GM23338 (cell line): ENCODE measurements at regions not wholly inside any gene's neighbourhood (a gene's known extent, or its start where the extent isn't known, plus 50 kb on each side); places are given as distances from the start of the nearest gene placed in this dataset.

Source experiments
- ATAC-seq: fragments of 200-7000 bp; cut with Tn5 transposase; 3 replicates; pipeline ENCODE4 v1.9.1; 2020
- DNase-seq: peaks from one replicate; pipeline ENCODE4 v3.0.0-alpha.2; 2015; ENCODE audit warnings: low spot score
- H2AFZ ChIP-seq: fragments of 200-600 bp; sonication (generic); 2 replicates; pipeline ENCODE4 v1.8.0; 2016; ENCODE audit warnings: antibody characterized with exemption, mild to moderate bottlenecking, moderate library complexity
- H3F3A ChIP-seq: fragments of 200-600 bp; sonication (generic); replicated peaks from 2 replicates; pipeline ENCODE4 v1.8.0; 2017; ENCODE audit warnings: antibody characterized with exemption, mixed run types, low read depth
- H3K27ac ChIP-seq: fragments of 200-600 bp; sonication (generic); 2 replicates; pipeline ENCODE4 v1.6.1; 2016; ENCODE audit warnings: low read depth
- H3K27me3 ChIP-seq: fragments of 200-600 bp; sonication (generic); 2 replicates; pipeline ENCODE4 v1.8.0; 2016; ENCODE audit warnings: mild to moderate bottlenecking, mixed run types, moderate library complexity; ENCODE audit not compliant: insufficient read depth
- H3K36me3 ChIP-seq: fragments of 200-600 bp; sonication (generic); 2 replicates; pipeline ENCODE4 v1.8.0; 2016; ENCODE audit warnings: mild to moderate bottlenecking; ENCODE audit not compliant: insufficient read depth
- H3K4me1 ChIP-seq: fragments of 200-600 bp; sonication (generic); 2 replicates; pipeline ENCODE4 v1.8.0; 2016; ENCODE audit warnings: mild to moderate bottlenecking, moderate library complexity; ENCODE audit not compliant: insufficient read depth
- H3K4me2 ChIP-seq: fragments of 200-600 bp; sonication (generic); 2 replicates; pipeline ENCODE4 v1.7.1; 2017; ENCODE audit warnings: mixed run types
- H3K4me3 ChIP-seq: fragments of 200-600 bp; sonication (generic); 2 replicates; pipeline ENCODE4 v1.6.1; 2016; ENCODE audit warnings: mixed run types
- H3K79me2 ChIP-seq: fragments of 200-600 bp; sonication (generic); replicated peaks from 2 replicates; pipeline ENCODE4 v1.8.0; 2017; ENCODE audit warnings: mild to moderate bottlenecking; ENCODE audit not compliant: insufficient read depth
- H3K9me2 ChIP-seq: fragments of 200-600 bp; sonication (generic); 2 replicates; pipeline ENCODE4 v1.8.0; 2017; ENCODE audit not compliant: insufficient read depth
- H4K20me1 ChIP-seq: fragments of 200-600 bp; sonication (generic); replicated peaks from 2 replicates; pipeline ENCODE4 v1.8.0; 2017; ENCODE audit warnings: mild to moderate bottlenecking; ENCODE audit not compliant: insufficient read depth
- H3K27ac Mint-ChIP-seq: 2 replicates; pipeline ENCODE4 v1.8.0; 2020; ENCODE audit warnings: inconsistent platforms, mild to moderate bottlenecking, moderate library complexity, mixed read lengths
- H3K27me3 Mint-ChIP-seq: 3 replicates; pipeline ENCODE4 v1.8.0; 2022; ENCODE audit warnings: low read depth, mild to moderate bottlenecking, moderate library complexity, mixed read lengths, inconsistent platforms; ENCODE audit not compliant: insufficient read depth, poor library complexity
- H3K36me3 Mint-ChIP-seq: 3 replicates; pipeline ENCODE4 v1.8.0; 2021; ENCODE audit warnings: low read depth, mild to moderate bottlenecking, inconsistent platforms, moderate library complexity, mixed read lengths
- H3K4me1 Mint-ChIP-seq: 3 replicates; pipeline ENCODE4 v1.8.0; 2020; ENCODE audit warnings: mild to moderate bottlenecking, inconsistent platforms, mixed read lengths
- H3K4me3 Mint-ChIP-seq: 3 replicates; pipeline ENCODE4 v1.8.0; 2021; ENCODE audit warnings: moderate library complexity, mild to moderate bottlenecking, inconsistent platforms, mixed read lengths
- H3K9me3 Mint-ChIP-seq: 3 replicates; pipeline ENCODE4 v1.8.0; 2020; ENCODE audit warnings: moderate library complexity, mild to moderate bottlenecking, inconsistent platforms, mixed read lengths
- CREB1 ChIP-seq: fragments of 250-450 bp; sonication (Bioruptor Pico); IDR thresholded peaks from 2 replicates; pipeline ENCODE4 v1.5.0; 2020; ENCODE audit warnings: low read depth, mild to moderate bottlenecking, moderate library complexity
- ETS1 ChIP-seq: IDR thresholded peaks from 2 replicates; pipeline ENCODE4 v1.6.1; 2016; ENCODE audit warnings: antibody characterized with exemption
- EZH2 ChIP-seq: fragments of 200-600 bp; sonication (generic); IDR thresholded peaks from one replicate; pipeline ENCODE4 v1.8.0; 2017; ENCODE audit warnings: antibody characterized with exemption, mild to moderate bottlenecking, low read depth; ENCODE audit not compliant: unreplicated experiment
- EZH2phosphoT487 ChIP-seq: fragments of 200-600 bp; sonication (generic); IDR thresholded peaks from one replicate; pipeline ENCODE4 v1.8.1; 2018; ENCODE audit warnings: antibody characterized with exemption; ENCODE audit not compliant: unreplicated experiment
- JUNB ChIP-seq: IDR thresholded peaks from one replicate; pipeline ENCODE4 v1.6.1; 2016; ENCODE audit warnings: antibody characterized with exemption; ENCODE audit not compliant: unreplicated experiment
- NANOG ChIP-seq: IDR thresholded peaks from 2 replicates; pipeline ENCODE4 v1.6.1; 2016; ENCODE audit warnings: antibody characterized with exemption, borderline replicate concordance
- STAT1 ChIP-seq: IDR thresholded peaks from one replicate; pipeline ENCODE4 v1.6.1; 2016; ENCODE audit warnings: antibody characterized with exemption; ENCODE audit not compliant: unreplicated experiment
- ZNF114 ChIP-seq: fragments of 250-450 bp; sonication (Bioruptor Pico); IDR thresholded peaks from 2 replicates; pipeline ENCODE4 v1.5.0; 2020; ENCODE audit warnings: mild to moderate bottlenecking, moderate library complexity
- ZNF331 ChIP-seq: fragments of 250-450 bp; sonication (Bioruptor Pico); IDR thresholded peaks from 2 replicates; pipeline ENCODE4 v1.5.0; 2020; ENCODE audit warnings: low read depth, mild to moderate bottlenecking, moderate library complexity
- ZNF462 ChIP-seq: fragments of 250-450 bp; sonication (Bioruptor Pico); IDR thresholded peaks from 2 replicates; pipeline ENCODE4 v1.5.0; 2020; ENCODE audit warnings: mild to moderate bottlenecking, moderate library complexity
- TF ChIP-seq, protein P1 (sequence below), 2 experiments: fragments of 200-600 bp in 1 of 2; sonication (generic) in 1 of 2; conservative IDR thresholded peaks; 2 replicates each; pipeline versions ENCODE4 v1.5.1 to v1.6.1; 2016 to 2017; ENCODE audit warnings: antibody characterized with exemption in 2 of 2, low read depth in 2 of 2, mild to moderate bottlenecking in 2 of 2, moderate library complexity in 1 of 2
- TF ChIP-seq, protein P2 (sequence below): IDR thresholded peaks from one replicate; pipeline ENCODE4 v1.6.1; 2018; ENCODE audit warnings: antibody characterized with exemption; ENCODE audit not compliant: unreplicated experiment

DNA sequence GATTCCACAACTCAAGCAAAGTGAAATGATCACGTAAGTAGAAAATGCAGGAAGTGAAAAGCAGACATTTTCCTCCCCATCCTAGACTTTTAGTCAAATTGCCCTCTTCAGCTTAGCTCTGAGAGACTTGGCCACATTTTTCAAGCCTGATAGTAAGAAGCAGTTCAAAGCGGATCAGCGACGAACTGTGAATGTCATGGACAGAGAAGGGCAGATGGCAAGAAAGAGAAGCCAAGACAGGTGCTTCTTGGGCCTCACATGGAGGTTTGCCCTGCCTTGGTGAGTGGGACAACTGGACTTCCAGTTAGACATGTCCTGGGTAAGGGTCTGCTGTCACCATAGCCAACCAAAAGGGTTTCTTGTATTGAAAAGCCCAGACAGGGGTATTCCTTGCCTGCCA, 291.5 kb downstream of the MED10 start:
- Mint-ChIP-seq H3K4me1 (peaks cover 10% of the 10 kb centered on the region), H3K36me3 (no peaks in the 10 kb centered on the region), H3K9me3 (no peaks in the 10 kb centered on the region; the same call in 2 of the 3 replicates), H3K27me3 (peaks cover 5% of the 10 kb centered on the region), H3K27ac (no peak overlapping the region), H3K4me3 (no peak overlapping the region)
- DNase-seq, result no peak
- no peaks in the 10 kb centered on the region for H3F3A ChIP-seq
- H3K4me3 ChIP-seq, result no peak overlapping the region
- ATAC-seq, result no peak
- H3K9me2 ChIP-seq, result 0 out of 2 replicates have a peak, but pooled peaks cover 4% of the 10 kb centered on the region
- no peak overlapping the region for H2AFZ ChIP-seq
- H3K79me2 ChIP-seq, result no peaks in the 10 kb centered on the region
- H3K4me1 ChIP-seq, result no peaks in the 10 kb centered on the region
- H3K36me3 ChIP-seq, result no peaks in the 10 kb centered on the region
- H4K20me1 ChIP-seq, result no peaks in the 10 kb centered on the region
- no peaks in the 10 kb centered on the region for H3K27me3 ChIP-seq
- TF ChIP-seq EZH2phosphoT487 (no peak), ZNF114 (CRISPR knock-in tag) (no peak), EZH2 (no peak), ZNF331 (CRISPR knock-in tag) (no peak), CREB1 (CRISPR knock-in tag) (no peak), JUNB (no peak), ZNF462 (CRISPR knock-in tag) (no peak), ETS1 (no peak), NANOG (no peak), STAT1 (no peak)
- TF ChIP-seq, protein P1, sequence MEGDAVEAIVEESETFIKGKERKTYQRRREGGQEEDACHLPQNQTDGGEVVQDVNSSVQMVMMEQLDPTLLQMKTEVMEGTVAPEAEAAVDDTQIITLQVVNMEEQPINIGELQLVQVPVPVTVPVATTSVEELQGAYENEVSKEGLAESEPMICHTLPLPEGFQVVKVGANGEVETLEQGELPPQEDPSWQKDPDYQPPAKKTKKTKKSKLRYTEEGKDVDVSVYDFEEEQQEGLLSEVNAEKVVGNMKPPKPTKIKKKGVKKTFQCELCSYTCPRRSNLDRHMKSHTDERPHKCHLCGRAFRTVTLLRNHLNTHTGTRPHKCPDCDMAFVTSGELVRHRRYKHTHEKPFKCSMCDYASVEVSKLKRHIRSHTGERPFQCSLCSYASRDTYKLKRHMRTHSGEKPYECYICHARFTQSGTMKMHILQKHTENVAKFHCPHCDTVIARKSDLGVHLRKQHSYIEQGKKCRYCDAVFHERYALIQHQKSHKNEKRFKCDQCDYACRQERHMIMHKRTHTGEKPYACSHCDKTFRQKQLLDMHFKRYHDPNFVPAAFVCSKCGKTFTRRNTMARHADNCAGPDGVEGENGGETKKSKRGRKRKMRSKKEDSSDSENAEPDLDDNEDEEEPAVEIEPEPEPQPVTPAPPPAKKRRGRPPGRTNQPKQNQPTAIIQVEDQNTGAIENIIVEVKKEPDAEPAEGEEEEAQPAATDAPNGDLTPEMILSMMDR (conservative IDR thresholded peaks at IDR 0.05; ENCODE audit: low read depth in 2 of 2), result no peak
- TF ChIP-seq, protein P2, sequence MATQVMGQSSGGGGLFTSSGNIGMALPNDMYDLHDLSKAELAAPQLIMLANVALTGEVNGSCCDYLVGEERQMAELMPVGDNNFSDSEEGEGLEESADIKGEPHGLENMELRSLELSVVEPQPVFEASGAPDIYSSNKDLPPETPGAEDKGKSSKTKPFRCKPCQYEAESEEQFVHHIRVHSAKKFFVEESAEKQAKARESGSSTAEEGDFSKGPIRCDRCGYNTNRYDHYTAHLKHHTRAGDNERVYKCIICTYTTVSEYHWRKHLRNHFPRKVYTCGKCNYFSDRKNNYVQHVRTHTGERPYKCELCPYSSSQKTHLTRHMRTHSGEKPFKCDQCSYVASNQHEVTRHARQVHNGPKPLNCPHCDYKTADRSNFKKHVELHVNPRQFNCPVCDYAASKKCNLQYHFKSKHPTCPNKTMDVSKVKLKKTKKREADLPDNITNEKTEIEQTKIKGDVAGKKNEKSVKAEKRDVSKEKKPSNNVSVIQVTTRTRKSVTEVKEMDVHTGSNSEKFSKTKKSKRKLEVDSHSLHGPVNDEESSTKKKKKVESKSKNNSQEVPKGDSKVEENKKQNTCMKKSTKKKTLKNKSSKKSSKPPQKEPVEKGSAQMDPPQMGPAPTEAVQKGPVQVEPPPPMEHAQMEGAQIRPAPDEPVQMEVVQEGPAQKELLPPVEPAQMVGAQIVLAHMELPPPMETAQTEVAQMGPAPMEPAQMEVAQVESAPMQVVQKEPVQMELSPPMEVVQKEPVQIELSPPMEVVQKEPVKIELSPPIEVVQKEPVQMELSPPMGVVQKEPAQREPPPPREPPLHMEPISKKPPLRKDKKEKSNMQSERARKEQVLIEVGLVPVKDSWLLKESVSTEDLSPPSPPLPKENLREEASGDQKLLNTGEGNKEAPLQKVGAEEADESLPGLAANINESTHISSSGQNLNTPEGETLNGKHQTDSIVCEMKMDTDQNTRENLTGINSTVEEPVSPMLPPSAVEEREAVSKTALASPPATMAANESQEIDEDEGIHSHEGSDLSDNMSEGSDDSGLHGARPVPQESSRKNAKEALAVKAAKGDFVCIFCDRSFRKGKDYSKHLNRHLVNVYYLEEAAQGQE, result no peak
- H3K4me2 ChIP-seq, result no peak overlapping the region
- H3K27ac ChIP-seq, result no peak overlapping the region
